ENCODE measurements at regions not wholly inside any gene's neighbourhood (a gene's known extent, or its start where the extent isn't known, plus 50 kb on each side); places are given as distances from the start of the nearest gene placed in this dataset.

DNA sequence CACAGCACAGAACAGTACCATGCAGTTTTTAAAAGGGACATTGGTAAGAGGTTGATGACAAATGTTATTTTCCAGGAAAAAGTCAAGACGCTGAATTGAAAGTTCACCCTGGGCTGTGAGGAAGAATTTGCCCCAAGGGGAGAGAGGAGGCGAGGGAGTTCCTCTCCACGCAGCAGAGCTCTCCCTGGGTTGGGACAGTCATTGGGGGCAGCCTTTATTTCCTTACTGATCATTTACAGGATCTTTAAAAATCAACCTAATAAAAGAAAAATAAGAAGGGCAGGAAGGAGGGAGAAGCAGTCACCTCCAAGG, 49.9 kb upstream of the WNT7B start:
- no peaks in the 10 kb centered on the region for H3K36me3 ChIP-seq
- peak overlapping the region; percentile 79 for H3K27ac ChIP-seq
- H3K27me3 ChIP-seq: no peaks in the 10 kb centered on the region
- H3K4me3 ChIP-seq: peak overlapping the region; percentile 55
- no peak for DNase-seq (ENCODE audit: low spot score in 2 of 2)
- no peaks in the 10 kb centered on the region for H3K9me3 ChIP-seq
- WGBS: 15% methylated on average over 3 of the region's 3 CpGs
- peaks cover 18% of the 10 kb centered on the region for H3K4me1 ChIP-seq
- TF ChIP-seq POLR2AphosphoS5 (IDR thresholded peaks at IDR 0.05) (no peak), EP300 (IDR thresholded peaks at IDR 0.05) (no peak), POLR2A (IDR thresholded peaks at IDR 0.05) (no peak)
- TF ChIP-seq, protein P1, sequence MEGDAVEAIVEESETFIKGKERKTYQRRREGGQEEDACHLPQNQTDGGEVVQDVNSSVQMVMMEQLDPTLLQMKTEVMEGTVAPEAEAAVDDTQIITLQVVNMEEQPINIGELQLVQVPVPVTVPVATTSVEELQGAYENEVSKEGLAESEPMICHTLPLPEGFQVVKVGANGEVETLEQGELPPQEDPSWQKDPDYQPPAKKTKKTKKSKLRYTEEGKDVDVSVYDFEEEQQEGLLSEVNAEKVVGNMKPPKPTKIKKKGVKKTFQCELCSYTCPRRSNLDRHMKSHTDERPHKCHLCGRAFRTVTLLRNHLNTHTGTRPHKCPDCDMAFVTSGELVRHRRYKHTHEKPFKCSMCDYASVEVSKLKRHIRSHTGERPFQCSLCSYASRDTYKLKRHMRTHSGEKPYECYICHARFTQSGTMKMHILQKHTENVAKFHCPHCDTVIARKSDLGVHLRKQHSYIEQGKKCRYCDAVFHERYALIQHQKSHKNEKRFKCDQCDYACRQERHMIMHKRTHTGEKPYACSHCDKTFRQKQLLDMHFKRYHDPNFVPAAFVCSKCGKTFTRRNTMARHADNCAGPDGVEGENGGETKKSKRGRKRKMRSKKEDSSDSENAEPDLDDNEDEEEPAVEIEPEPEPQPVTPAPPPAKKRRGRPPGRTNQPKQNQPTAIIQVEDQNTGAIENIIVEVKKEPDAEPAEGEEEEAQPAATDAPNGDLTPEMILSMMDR (IDR thresholded peaks at IDR 0.05): no peak

DNA sequence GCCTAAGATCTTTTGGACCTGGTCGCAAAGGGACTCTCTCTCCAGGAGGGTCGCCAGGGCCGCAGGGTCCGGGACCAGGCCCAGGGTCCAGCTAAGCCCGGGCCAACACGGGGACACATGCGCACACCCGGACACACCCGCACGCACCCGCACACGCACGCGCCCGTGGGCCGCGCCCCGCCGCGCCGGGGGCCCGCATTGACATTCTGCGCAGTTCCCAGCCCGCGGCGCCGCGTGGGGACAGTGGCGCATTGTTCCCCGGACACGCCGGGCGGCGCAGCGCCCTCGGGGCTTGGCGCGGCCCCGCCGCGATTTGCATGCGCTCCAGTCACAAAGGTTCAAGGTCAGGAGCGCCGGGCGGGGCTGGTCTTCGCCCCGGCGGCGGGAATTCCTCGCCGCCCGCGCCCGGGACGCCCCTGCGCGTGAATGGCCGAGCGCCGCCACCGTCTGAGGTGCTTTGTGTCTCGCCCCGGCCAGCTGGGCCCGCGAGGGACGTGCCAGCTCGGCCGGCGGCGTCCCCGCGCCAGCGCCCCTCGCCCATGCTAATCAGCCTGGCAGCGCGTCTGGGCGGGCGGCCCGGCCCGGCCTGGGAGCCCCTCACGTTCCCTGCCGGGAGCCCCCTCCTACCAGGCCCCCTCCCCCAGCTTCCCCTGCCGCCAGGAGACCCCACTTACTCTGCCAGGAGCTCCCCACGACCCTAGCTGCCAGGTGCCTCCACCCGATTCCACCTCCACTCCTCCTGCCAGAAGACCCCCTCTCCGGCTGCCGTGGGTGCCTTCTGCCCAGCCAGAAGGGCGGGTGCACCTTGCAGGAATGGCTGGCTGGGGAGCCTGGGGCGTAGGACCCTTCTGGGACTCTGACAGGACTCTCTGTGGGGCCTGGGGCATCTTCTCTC, 50.5 kb upstream of the WNT7B start:
- peak overlapping the region; percentile 79 for H3K27ac ChIP-seq
- peak overlapping the region; percentile 55 for H3K4me3 ChIP-seq
- H3K36me3 ChIP-seq: no peaks in the 10 kb centered on the region
- TF ChIP-seq, protein P1 (IDR thresholded peaks at IDR 0.05): peak in 1 of 2 donors; percentile 7
- TF ChIP-seq POLR2AphosphoS5 (IDR thresholded peaks at IDR 0.05): peak in 2 of 3 donors; percentile 11 to 54
- peak in 1 of 2 donors; percentile 17 for TF ChIP-seq POLR2A (IDR thresholded peaks at IDR 0.05)
- TF ChIP-seq EP300 (IDR thresholded peaks at IDR 0.05): no peak
- DNase-seq (ENCODE audit: low spot score in 2 of 2): peak; percentile 82 to 84
- H3K9me3 ChIP-seq: no peaks in the 10 kb centered on the region
- H3K27me3 ChIP-seq: no peaks in the 10 kb centered on the region
- WGBS: 29% methylated on average over 7 of the region's 89 CpGs
- peaks cover 23% of the 10 kb centered on the region for H3K4me1 ChIP-seq

DNA sequence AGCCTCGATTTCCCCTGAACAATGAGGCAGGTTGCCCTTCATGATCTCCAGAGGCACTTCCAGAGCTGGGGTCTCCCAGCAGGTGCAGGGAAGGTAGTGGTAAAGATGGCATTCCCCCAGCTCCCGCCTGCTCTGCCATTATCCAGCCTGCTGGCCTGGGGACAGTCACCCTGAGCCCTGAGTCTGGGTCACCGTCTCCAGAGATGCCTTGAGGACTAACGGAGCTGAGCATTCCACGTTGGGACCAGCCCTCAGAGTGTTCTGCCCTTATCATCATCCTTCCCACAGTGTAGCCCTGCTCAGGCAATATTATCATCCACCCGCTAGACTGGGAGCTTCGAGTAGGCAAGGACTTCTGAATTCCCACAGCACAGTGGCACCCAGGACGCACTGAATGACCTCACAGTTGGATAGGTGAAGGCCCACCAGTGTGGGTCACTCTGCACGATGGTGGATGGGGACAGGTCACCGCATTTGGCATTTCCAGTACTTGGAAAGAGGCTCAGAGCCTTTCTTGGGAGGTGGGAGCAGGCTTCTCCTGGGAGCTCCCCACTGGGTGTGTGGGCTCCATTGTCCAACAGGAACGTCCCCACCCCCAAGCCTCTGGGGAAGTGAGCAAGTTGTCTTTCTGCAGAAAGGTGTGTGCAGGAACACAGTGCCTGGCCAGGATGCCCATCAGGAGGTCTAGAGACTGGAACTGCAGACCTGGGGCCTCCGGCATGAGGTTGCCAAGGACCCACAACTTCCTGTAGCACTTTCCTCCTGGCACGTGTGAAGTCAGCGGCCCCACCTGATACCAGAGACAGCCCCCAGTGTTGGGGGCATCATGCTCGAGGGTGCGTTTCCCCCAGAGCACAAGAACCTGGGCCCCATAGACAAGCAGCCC, 51.4 kb upstream of the WNT7B start:
- H3K36me3 ChIP-seq: no peaks in the 10 kb centered on the region
- DNase-seq (ENCODE audit: low spot score in 2 of 2): peak; percentile 57 to 69

DNA sequence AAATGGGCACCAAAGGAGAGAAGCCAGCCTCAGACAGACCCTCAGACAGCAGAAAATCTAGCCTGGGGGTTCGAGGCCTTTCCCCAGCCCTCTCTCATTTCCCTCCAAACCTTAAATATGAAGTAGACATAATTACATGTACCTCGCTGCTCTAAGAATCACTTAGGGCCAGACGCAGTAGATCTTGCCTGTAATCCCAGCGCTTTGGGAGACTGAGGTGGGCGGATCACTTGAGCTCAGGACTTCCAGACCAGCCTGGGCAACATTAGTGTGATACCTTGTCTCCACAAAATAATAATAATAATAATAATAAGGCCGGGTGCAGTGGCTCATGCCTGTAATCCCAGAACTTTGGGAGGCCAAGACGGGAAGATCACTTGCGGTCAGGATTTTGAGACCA, 52.1 kb upstream of the WNT7B start:
- TF ChIP-seq POLR2AphosphoS5 (IDR thresholded peaks at IDR 0.05): no peak
- TF ChIP-seq EP300 (IDR thresholded peaks at IDR 0.05): no peak
- Histone ChIP-seq H3K9me3 (no peaks in the 10 kb centered on the region), H3K4me3 (no peak overlapping the region), H3K27me3 (no peaks in the 10 kb centered on the region), H3K4me1 (peaks cover 35% of the 10 kb centered on the region), H3K36me3 (no peaks in the 10 kb centered on the region), H3K27ac (no peak overlapping the region)
- peak; percentile 29 to 53 for DNase-seq (ENCODE audit: low spot score in 2 of 2)
- 98% methylated on average over 8 of the region's 8 CpGs for WGBS

More for the DNA sequence above, 51.4 kb upstream of the WNT7B start:
- H3K4me3 ChIP-seq: no peak overlapping the region
- no peaks in the 10 kb centered on the region for H3K9me3 ChIP-seq
- H3K4me1 ChIP-seq: peaks cover 30% of the 10 kb centered on the region
- WGBS: 92% methylated on average over 14 of the region's 16 CpGs
- no peak for TF ChIP-seq EP300 (IDR thresholded peaks at IDR 0.05)
- TF ChIP-seq, protein P1 (IDR thresholded peaks at IDR 0.05): no peak
- H3K27ac ChIP-seq: peak overlapping the region; percentile 79
- H3K27me3 ChIP-seq: no peaks in the 10 kb centered on the region

DNA sequence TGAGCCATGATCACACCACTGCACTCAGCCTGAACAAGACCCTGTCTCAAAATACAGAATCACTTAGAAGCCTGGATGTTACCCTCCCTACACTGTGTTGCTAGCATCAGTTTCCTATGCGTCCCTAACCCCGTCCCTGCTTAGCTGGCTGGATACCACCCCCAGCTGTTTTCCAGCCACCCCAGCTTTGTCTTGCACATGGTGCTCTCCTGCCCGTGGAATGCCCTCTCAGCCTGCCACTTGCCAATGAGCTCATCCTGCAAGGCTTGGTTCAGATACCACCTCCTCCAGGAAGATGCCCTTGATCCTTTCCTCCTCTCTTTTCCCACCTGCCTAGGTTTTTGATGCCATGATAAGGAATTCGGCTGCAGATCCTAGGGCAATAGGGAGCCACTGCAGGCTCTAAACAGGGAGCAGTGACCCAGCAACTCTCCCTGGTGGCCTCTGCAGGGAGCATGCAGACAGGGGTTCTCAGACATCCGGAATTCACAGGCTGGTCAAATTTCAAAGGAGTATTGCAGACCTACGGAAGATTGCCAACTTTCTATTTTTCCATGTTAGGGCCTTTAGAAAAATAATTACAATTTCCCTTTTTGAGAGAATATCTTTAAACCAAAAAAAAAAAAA, 52.7 kb upstream of the WNT7B start:
- DNase-seq (ENCODE audit: low spot score in 2 of 2): peak; percentile 33 to 69
- WGBS: 91% methylated on average over 6 of the region's 6 CpGs
- Histone ChIP-seq H3K36me3 (no peaks in the 10 kb centered on the region), H3K9me3 (no peaks in the 10 kb centered on the region), H3K27me3 (no peaks in the 10 kb centered on the region), H3K4me3 (no peak overlapping the region), H3K4me1 (peaks cover 37% of the 10 kb centered on the region), H3K27ac (no peak overlapping the region)
- TF ChIP-seq, protein P1 (IDR thresholded peaks at IDR 0.05): no peak
- TF ChIP-seq POLR2A (IDR thresholded peaks at IDR 0.05) (no peak), POLR2AphosphoS5 (IDR thresholded peaks at IDR 0.05) (no peak), EP300 (IDR thresholded peaks at IDR 0.05) (no peak)
